ENCODE measurements at regions not wholly inside any gene's neighbourhood (a gene's known extent, or its start where the extent isn't known, plus 50 kb on each side); places are given as distances from the start of the nearest gene placed in this dataset.

- TF ChIP-seq CTCF (IDR thresholded peaks at IDR 0.05), result no peak
- no peak for TF ChIP-seq ELK1 (IDR thresholded peaks at IDR 0.05; ENCODE audit: low read depth, low read length)
- no peak for TF ChIP-seq RAD21 (conservative IDR thresholded peaks at IDR 0.05 in 1 of 2, IDR thresholded peaks at IDR 0.05 in 1 of 2)
- no peak for TF ChIP-seq REST (IDR thresholded peaks at IDR 0.05)
- TF ChIP-seq MAX (IDR thresholded peaks at IDR 0.05), result no peak
- no peak for TF ChIP-seq RNF2 (IDR thresholded peaks at IDR 0.05; ENCODE audit: borderline replicate concordance, low read depth)
- no peak for TF ChIP-seq NR3C1 (IDR thresholded peaks at IDR 0.05)
- no peak for TF ChIP-seq POLR2AphosphoS2 (conservative IDR thresholded peaks at IDR 0.05; ENCODE audit: low read length)
- TF ChIP-seq POLR2A (IDR thresholded peaks at IDR 0.05; ENCODE audit: low read length), result no peak
- TF ChIP-seq, protein P1, sequence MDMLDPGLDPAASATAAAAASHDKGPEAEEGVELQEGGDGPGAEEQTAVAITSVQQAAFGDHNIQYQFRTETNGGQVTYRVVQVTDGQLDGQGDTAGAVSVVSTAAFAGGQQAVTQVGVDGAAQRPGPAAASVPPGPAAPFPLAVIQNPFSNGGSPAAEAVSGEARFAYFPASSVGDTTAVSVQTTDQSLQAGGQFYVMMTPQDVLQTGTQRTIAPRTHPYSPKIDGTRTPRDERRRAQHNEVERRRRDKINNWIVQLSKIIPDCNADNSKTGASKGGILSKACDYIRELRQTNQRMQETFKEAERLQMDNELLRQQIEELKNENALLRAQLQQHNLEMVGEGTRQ (IDR thresholded peaks at IDR 0.05), result no peak
- TF ChIP-seq CHD4 (IDR thresholded peaks at IDR 0.05; ENCODE audit: borderline replicate concordance), result no peak
- TF ChIP-seq CEBPB (IDR thresholded peaks at IDR 0.05), result no peak
Observed at GRCh38 chr7:136667584-136667983, 200.9 kb upstream of the CHRM2 start.
